AG09319 (cell line): ENCODE measurements at regions not wholly inside any gene's neighbourhood (a gene's known extent, or its start where the extent isn't known, plus 50 kb on each side); places are given as distances from the start of the nearest gene placed in this dataset.

Source experiments
- DNase-seq: peaks from one replicate; pipeline ENCODE4 v3.0.0-alpha.2; 2010; ENCODE audit warnings: low read depth; ENCODE audit errors: extremely low read depth
- TF ChIP-seq, protein P1 (sequence below): IDR thresholded peaks from 2 replicates; pipeline ENCODE4 v1.5.1; 2011; ENCODE audit warnings: low read depth, mild to moderate bottlenecking, inconsistent platforms, low read length, moderate library complexity

GRCh38 chr1:79478728-79479373 is 472.3 kb upstream of the ADGRL4 start:
- TF ChIP-seq, protein P1, sequence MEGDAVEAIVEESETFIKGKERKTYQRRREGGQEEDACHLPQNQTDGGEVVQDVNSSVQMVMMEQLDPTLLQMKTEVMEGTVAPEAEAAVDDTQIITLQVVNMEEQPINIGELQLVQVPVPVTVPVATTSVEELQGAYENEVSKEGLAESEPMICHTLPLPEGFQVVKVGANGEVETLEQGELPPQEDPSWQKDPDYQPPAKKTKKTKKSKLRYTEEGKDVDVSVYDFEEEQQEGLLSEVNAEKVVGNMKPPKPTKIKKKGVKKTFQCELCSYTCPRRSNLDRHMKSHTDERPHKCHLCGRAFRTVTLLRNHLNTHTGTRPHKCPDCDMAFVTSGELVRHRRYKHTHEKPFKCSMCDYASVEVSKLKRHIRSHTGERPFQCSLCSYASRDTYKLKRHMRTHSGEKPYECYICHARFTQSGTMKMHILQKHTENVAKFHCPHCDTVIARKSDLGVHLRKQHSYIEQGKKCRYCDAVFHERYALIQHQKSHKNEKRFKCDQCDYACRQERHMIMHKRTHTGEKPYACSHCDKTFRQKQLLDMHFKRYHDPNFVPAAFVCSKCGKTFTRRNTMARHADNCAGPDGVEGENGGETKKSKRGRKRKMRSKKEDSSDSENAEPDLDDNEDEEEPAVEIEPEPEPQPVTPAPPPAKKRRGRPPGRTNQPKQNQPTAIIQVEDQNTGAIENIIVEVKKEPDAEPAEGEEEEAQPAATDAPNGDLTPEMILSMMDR, result no peak
- DNase-seq, result no peak

DNA sequence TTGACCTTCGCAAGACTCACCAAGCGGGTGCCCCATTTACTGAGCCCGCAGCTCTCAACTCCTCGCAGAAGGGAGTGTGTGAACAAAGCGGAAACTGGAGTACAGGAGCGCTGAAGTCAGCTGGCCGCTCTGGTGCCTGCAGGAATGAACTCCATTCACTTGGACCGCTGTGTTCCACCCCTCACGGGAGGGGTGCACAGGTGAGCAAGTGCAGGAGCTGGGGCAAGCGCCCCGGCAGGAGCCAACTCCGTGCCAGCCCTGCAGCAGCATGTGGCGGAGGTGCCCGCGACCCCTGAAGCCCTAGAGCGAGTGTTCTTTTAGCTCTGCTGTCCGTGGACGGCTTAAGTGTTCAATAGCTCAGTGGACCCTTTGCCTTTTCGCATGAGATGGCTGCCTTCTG is 471.6 kb upstream of the ADGRL4 start:
- TF ChIP-seq, protein P1, result no peak
- DNase-seq, result no peak

GRCh38 chr1:79472067-79472656 is 465.6 kb upstream of the ADGRL4 start:
- TF ChIP-seq, protein P1, result no peak
- DNase-seq, result no peak

GRCh38 chr1:79469139-79469538 is 462.6 kb upstream of the ADGRL4 start:
- TF ChIP-seq, protein P1, result no peak
- no peak for DNase-seq

DNA sequence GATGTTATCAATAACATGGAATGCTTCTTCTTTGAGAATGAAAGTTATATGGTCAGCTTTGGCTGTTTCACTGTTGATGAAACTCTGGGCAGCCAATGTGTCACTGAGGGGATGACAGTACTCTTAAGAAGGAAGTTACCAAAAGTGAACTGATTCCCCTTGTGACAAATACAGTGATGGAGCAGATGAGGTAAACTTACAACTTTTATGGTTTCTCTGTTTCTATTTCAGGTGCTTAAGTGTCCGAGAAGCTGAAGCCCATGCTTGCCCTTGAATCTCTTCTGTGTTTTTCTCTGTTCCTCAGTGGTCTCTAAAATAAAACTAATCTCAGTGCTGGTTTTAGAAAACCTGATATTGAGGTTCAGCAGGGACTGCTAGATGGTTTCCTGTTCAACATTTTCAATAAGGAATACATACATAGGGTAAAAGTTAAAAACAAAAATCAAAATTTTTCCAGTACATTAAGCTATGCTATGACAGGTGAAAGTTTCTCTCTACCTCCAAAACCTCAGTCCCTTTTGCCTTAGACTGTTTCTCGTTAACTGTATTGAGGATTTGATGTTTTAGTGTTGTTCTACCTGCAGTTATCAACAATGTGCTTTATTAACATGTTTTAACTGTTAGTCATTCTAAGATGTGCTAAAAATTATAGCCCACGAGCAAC is 454.4 kb upstream of the ADGRL4 start:
- TF ChIP-seq, protein P1, result no peak
- DNase-seq, result no peak

DNA sequence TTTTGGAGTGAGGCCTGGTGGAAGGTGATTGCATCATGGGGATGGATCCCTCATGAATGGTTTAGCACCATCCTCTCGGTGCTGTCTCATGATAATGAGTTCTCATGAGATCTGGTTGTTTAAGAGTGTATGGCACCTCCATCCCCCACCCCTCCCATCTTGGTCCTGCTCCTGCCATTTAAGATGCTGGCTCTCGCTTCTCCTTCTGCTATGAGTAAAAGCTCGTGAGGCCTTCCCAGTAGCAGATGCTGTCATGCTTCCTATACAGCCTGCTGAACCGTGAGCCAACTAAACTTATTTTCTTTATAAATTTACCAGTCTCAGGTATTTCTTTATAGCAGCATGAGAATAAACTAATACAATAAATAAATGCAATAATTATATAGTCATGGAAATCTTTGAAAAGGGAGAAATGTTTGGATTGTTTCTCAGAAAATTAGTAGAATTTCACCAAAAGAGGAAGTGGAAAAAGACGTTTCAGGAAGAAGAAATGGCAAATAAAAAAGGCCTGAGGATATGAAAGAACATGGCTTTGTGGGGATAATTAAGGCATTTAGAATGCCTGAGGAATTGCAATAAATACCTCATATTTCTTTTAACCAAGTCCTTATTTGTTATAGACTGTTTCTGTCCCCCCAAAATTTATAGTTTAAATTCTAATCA is 451.2 kb upstream of the ADGRL4 start:
- TF ChIP-seq, protein P1, result no peak
- DNase-seq, result no peak

DNA sequence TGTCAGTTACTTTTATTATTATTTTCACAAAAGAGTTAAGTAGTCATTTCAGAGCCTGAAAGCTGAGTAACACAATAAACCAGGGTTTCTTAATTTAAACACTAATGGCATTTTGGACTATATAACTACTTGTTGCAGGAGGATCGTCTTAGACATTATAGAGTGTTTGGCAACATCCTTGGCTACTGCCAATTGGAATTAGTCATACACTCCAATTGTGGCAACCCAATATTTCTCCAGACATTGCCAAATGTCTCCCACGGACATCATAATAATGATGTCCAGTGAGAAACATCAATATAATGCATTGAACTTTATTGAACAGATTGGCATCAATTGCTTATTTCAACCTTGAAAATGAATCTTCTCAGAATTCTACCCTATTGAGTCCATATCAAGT is 441.9 kb upstream of the ADGRL4 start:
- no peak for DNase-seq
- TF ChIP-seq, protein P1, result no peak
